ENCODE measurements at regions not wholly inside any gene's neighbourhood (a gene's known extent, or its start where the extent isn't known, plus 50 kb on each side); places are given as distances from the start of the nearest gene placed in this dataset.
"Not testable (repeated sequence)": the region's sequence is repeated elsewhere in the genome, so short reads cannot be mapped to it uniquely, and the experiment has no call there.

GRCh38 chr11:71638801-71639519 is 56.3 kb upstream of the KRTAP5-11 start:
- H3K27ac Mint-ChIP-seq; H3K36me3 Mint-ChIP-seq (ENCODE audit: low read depth); H3K4me3 Mint-ChIP-seq; H3K4me1 Mint-ChIP-seq (ENCODE audit: low read depth); H3K9me3 Mint-ChIP-seq; intact Hi-C loops (cut with micrococcal nuclease): not testable (repeated sequence)
- peaks cover 30% of the 10 kb centered on the region for H3K27me3 Mint-ChIP-seq (ENCODE audit: low read depth)
- DNase-seq: peak; percentile 57
- CTCF ChIA-PET: interaction anchor here (1.0 kb wide), 1 partner anchor 94 kb away, joined by 3 read pairs; no protein-coding TSS in a partner anchor

- H3K27ac Mint-ChIP-seq; H3K4me1 Mint-ChIP-seq (ENCODE audit: low read depth); H3K4me3 Mint-ChIP-seq; DNase-seq; H3K9me3 Mint-ChIP-seq; H3K36me3 Mint-ChIP-seq (ENCODE audit: low read depth); intact Hi-C loops (cut with micrococcal nuclease): not testable (repeated sequence)
- CTCF ChIA-PET: interaction anchor here (1.0 kb wide), 1 partner anchor 93 kb away, joined by 3 read pairs; no protein-coding TSS in a partner anchor
- H3K27me3 Mint-ChIP-seq (ENCODE audit: low read depth): peaks cover 32% of the 10 kb centered on the region
Measured at GRCh38 chr11:71639520-71639849, 56.8 kb upstream of the KRTAP5-11 start.

DNA sequence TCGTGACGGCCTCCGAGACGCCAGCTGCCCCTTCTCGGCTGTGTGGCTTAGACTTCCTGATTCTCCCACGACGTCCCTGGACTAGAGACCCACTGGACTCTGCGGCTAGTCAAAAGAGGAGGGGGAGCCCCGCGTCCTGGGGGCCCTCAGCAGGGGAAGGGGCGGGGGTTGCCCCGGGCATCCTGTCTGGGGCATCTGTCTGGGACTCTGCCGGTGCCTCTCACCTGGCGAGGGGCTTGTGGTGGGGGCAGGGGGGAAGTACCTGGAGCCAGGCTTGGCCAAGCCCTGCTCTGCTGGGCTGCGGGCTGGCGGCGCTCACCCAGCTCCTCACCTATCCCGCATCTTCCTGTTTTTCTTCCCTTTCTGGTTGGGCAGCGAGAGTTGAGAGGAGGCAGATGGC is 57.2 kb upstream of the KRTAP5-11 start:
- H3K36me3 Mint-ChIP-seq (ENCODE audit: low read depth); H3K9me3 Mint-ChIP-seq; H3K27ac Mint-ChIP-seq; intact Hi-C loops (cut with micrococcal nuclease); H3K4me1 Mint-ChIP-seq (ENCODE audit: low read depth); DNase-seq; CTCF ChIA-PET: not testable (repeated sequence)
- Mint-ChIP-seq H3K27me3 (ENCODE audit: low read depth) (peaks cover 35% of the 10 kb centered on the region), H3K4me3 (peak overlapping the region; percentile 29)

GRCh38 chr11:71647078-71647477 is 64.4 kb upstream of the KRTAP5-11 start:
- H3K4me1 Mint-ChIP-seq (ENCODE audit: low read depth); intact Hi-C loops (cut with micrococcal nuclease); H3K27ac Mint-ChIP-seq; H3K36me3 Mint-ChIP-seq (ENCODE audit: low read depth); CTCF ChIA-PET; H3K4me3 Mint-ChIP-seq; DNase-seq; H3K9me3 Mint-ChIP-seq: not testable (repeated sequence)
- peaks cover 13% of the 10 kb centered on the region for H3K27me3 Mint-ChIP-seq (ENCODE audit: low read depth)

- H3K27ac Mint-ChIP-seq; H3K36me3 Mint-ChIP-seq (ENCODE audit: low read depth); H3K4me3 Mint-ChIP-seq; H3K27me3 Mint-ChIP-seq (ENCODE audit: low read depth); CTCF ChIA-PET; DNase-seq; H3K9me3 Mint-ChIP-seq; intact Hi-C loops (cut with micrococcal nuclease); H3K4me1 Mint-ChIP-seq (ENCODE audit: low read depth): not testable (repeated sequence)
Measured at GRCh38 chr11:71652998-71653397, 70.3 kb upstream of the KRTAP5-11 start.

DNA sequence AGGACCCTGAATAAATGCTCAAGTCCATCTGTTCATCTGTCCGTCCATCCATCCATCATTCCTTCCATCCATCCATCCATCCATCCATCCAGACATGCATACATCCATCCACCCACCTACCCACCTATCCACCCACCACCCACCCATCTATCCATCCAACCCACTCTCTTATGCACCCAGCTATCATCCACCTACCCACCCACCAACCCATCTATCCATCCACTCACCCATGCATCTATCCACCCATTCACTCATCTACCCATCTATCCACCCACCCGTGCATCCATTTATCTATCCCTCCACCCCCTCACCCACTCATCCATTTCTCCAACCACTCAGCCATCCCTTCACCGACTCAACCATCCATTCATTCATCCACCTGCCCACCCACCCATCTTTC is 71.7 kb upstream of the KRTAP5-11 start:
- H3K27me3 Mint-ChIP-seq (ENCODE audit: low read depth); H3K36me3 Mint-ChIP-seq (ENCODE audit: low read depth); H3K4me1 Mint-ChIP-seq (ENCODE audit: low read depth); CTCF ChIA-PET; DNase-seq; H3K27ac Mint-ChIP-seq; H3K4me3 Mint-ChIP-seq; H3K9me3 Mint-ChIP-seq; intact Hi-C loops (cut with micrococcal nuclease): not testable (repeated sequence)

GRCh38 chr11:71655041-71655440 is 72.4 kb upstream of the KRTAP5-11 start:
- DNase-seq, CTCF ChIA-PET: not testable (repeated sequence)

GRCh38 chr11:71656513-71656912 is 73.8 kb upstream of the KRTAP5-11 start:
- H3K27me3 Mint-ChIP-seq (ENCODE audit: low read depth); H3K36me3 Mint-ChIP-seq (ENCODE audit: low read depth); H3K9me3 Mint-ChIP-seq; H3K4me1 Mint-ChIP-seq (ENCODE audit: low read depth); DNase-seq; CTCF ChIA-PET; intact Hi-C loops (cut with micrococcal nuclease); H3K27ac Mint-ChIP-seq; H3K4me3 Mint-ChIP-seq: not testable (repeated sequence)

More at GRCh38 chr11:71655041-71655440, 72.4 kb upstream of the KRTAP5-11 start:
- H3K4me1 Mint-ChIP-seq (ENCODE audit: low read depth); H3K36me3 Mint-ChIP-seq (ENCODE audit: low read depth); H3K4me3 Mint-ChIP-seq; H3K27ac Mint-ChIP-seq; H3K9me3 Mint-ChIP-seq; intact Hi-C loops (cut with micrococcal nuclease); H3K27me3 Mint-ChIP-seq (ENCODE audit: low read depth): not testable (repeated sequence)

DNA sequence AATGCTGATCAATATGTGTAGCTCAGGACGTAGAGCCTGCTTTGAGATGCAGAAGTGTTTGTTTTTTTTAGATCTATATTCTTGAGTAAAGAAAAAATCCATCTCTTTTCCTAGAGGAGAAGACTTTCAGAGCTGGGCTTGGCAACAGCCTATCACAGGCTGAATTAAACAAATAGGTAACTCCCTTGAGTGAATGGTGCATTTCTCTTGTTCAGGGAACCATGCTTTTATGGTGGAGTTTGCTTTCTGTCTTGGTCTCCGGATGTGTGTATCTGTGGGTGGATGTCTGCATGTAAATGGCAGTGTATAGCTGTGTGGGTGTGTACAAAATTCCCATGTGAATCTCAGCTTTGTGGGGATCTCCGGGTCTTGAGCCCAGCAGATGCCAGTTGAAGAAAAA is 82.3 kb upstream of the KRTAP5-11 start:
- H3K9me3 Mint-ChIP-seq; H3K27me3 Mint-ChIP-seq (ENCODE audit: low read depth); intact Hi-C loops (cut with micrococcal nuclease); CTCF ChIA-PET; H3K4me3 Mint-ChIP-seq; H3K4me1 Mint-ChIP-seq (ENCODE audit: low read depth); H3K27ac Mint-ChIP-seq; DNase-seq; H3K36me3 Mint-ChIP-seq (ENCODE audit: low read depth): not testable (repeated sequence)

DNA sequence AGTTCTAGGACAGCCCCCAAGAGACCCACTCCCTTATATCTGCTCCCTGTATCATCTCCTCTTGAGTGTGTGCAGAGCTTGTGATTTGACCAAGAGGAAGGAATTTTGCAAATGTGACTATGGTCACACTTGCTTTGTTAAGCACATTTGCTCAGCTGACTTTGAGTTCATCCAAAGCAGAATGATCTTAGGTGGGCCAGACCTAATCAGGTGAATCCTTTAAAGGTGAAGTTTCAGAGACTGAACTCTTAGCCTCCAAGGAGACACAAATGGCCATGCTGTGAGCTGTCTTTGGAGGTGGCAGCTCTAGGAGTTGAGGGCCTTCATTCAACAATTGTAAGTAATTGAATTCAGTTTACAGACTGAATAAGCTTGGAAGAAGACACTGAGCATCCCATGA is 115.4 kb upstream of the KRTAP5-11 start:
- H3K4me3 Mint-ChIP-seq; H3K4me1 Mint-ChIP-seq (ENCODE audit: low read depth); CTCF ChIA-PET; H3K36me3 Mint-ChIP-seq (ENCODE audit: low read depth); H3K9me3 Mint-ChIP-seq; H3K27me3 Mint-ChIP-seq (ENCODE audit: low read depth); H3K27ac Mint-ChIP-seq; intact Hi-C loops (cut with micrococcal nuclease); DNase-seq: not testable (repeated sequence)

DNA sequence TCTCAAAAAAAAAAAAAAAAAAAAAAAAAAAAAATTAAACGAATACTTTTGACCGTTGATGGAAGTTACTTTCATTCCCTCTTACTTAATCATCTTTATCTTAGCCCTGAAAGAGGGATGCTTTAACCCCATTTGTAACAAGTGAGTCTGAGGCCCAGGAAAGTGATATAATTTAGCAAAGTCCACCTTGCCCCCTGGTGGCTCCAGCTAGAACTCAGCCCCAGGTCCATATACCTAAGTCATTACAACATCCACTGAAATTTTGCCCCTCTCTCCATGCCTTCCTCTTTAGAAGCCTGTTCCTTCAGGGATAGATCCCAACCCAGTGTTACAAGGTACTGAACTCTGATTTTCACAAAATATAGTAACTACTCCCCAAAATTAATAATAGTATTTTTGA is 116.3 kb upstream of the KRTAP5-11 start:
- H3K27ac Mint-ChIP-seq; intact Hi-C loops (cut with micrococcal nuclease); H3K9me3 Mint-ChIP-seq; H3K4me1 Mint-ChIP-seq (ENCODE audit: low read depth); H3K36me3 Mint-ChIP-seq (ENCODE audit: low read depth); H3K27me3 Mint-ChIP-seq (ENCODE audit: low read depth); H3K4me3 Mint-ChIP-seq; CTCF ChIA-PET: not testable (repeated sequence)
- peak; percentile 27 for DNase-seq

DNA sequence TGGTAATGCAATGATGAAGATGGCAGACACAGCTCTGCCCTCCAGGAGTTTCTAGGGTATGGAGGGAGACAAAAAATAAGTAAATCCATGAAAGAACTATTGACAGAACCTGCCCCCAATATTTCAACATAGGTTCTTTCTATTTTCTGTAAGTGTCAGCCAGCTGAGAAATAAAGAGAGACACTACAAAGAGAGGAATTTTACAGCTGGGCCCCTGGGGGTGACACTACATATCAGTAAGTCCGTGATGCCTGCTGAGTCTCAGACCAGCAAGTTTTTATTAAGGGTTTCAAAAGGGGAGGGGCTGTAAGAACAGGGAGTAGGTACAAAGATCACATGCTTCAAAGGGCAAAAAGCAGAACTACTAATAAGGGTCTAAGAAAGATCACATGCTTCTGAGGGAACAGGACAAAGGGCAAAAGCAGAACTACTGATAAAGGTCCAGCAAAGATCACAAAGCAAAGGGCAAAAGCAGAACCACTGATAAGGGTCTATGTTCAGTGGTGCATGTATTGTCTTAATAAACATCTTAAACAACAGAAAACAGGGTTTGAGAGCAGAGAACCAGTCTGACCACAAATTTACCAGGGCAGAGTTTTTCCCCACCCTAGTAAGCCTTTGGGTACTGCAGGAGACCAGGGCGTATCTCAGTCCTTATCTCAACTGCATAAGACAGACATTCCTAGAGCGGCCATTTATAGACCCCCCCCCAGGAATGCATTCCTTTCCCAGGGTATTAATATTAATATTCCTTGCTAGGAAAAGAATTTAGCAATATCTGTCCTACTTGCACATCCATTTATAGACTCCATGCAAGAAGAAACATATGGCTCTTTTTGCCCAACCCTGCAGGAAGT is 119.0 kb upstream of the KRTAP5-11 start:
- CTCF ChIA-PET; H3K4me1 Mint-ChIP-seq (ENCODE audit: low read depth); DNase-seq; H3K36me3 Mint-ChIP-seq (ENCODE audit: low read depth); H3K4me3 Mint-ChIP-seq; H3K27me3 Mint-ChIP-seq (ENCODE audit: low read depth); H3K27ac Mint-ChIP-seq; H3K9me3 Mint-ChIP-seq; intact Hi-C loops (cut with micrococcal nuclease): not testable (repeated sequence)

GRCh38 chr11:71705086-71705737 is 122.5 kb upstream of the KRTAP5-11 start:
- H3K36me3 Mint-ChIP-seq (ENCODE audit: low read depth); H3K27me3 Mint-ChIP-seq (ENCODE audit: low read depth); H3K9me3 Mint-ChIP-seq; H3K4me3 Mint-ChIP-seq; DNase-seq; H3K27ac Mint-ChIP-seq; CTCF ChIA-PET; intact Hi-C loops (cut with micrococcal nuclease); H3K4me1 Mint-ChIP-seq (ENCODE audit: low read depth): not testable (repeated sequence)

All from activated naive CD4-positive, alpha-beta T cell treated with anti-CD3 and anti-CD28 coated beads for 36 hours (primary cell).